ENCODE measurements at regions not wholly inside any gene's neighbourhood (a gene's known extent, or its start where the extent isn't known, plus 50 kb on each side); places are given as distances from the start of the nearest gene placed in this dataset.

DNA sequence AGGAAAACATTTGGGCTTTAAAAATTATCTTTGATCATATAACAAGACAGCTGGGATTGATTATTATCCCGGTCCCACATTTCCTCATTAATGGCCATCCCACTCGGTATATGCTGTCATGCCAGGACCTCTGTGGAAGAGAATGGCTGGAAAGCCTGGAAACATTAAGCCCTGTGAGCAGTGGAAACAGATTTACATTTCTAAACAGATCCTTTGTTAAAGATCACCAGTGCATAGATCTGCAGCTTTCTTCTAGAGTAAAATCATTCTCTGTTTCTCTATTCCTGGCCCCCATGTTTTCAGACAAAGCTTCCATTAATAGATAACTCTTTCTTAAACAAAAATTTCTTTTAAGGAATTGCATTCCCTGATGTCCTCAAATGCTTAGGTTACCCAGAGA is 152.2 kb downstream of the CAVIN4 start:
- no peak for TF ChIP-seq CTCF (IDR thresholded peaks at IDR 0.05; ENCODE audit: low read length)
- TF ChIP-seq EZH2 (optimal IDR thresholded peaks at IDR 0.05; ENCODE audit: low read depth, low read length) = no peak
